HG02623 (cell line): ENCODE measurements at regions not wholly inside any gene's neighbourhood (a gene's known extent, or its start where the extent isn't known, plus 50 kb on each side); places are given as distances from the start of the nearest gene placed in this dataset.
"Not testable (repeated sequence)": the region's sequence is repeated elsewhere in the genome, so short reads cannot be mapped to it uniquely, and the experiment has no call there.

ENCODE experiments used
- ATAC-seq: cut with Tn5 transposase; IDR thresholded peaks from one replicate; pipeline ENCODE4 v1.9.1; 2021; ENCODE audit warnings: moderate library complexity; ENCODE audit not compliant: unreplicated experiment

- no peak for ATAC-seq
These were observed 400.2 kb upstream of the MYT1L start for GRCh38 chr2:2731101-2731815.

GRCh38 chr2:2730301-2730833 is 399.3 kb upstream of the MYT1L start:
- no peak for ATAC-seq

DNA sequence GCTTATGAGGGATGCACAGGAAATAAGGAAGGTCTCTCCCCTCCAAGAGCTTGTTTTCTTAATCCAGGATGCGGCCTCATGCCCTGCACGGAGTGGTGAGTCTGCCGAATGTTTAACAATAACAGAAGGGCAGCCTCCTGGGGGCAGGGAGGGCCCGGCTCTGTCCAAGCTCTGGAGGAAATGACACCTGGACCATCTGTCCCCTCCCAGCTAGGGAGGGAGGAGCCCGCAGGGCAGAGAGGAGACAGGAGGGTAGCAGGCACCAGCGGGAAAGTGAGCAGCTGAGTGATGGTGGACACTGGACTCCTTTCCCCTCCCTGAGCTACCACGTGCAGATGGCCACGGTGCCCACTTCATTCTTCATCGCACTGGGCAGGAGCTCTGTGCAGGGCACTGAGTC is 398.2 kb upstream of the MYT1L start:
- ATAC-seq = no peak

DNA sequence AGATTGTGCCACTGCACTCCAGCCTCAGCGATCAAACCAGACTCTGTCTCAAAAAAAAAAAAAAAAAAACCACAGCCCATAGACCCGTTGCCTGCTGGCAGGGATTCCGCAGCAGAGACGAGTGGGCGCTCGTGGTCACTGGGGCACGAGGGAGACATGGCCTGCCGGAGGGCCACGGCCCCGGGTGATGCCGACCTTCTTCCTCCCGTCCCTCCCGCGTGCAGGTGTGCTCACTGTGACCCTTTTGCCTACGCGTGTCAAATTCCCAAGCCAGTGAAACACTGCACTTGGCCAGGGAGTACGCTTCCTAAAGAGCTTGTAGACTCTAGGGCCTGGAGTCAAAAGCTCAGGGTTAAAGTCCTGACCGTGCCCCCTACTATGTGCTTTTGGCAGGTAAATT is 397.6 kb upstream of the MYT1L start:
- ATAC-seq = no peak

DNA sequence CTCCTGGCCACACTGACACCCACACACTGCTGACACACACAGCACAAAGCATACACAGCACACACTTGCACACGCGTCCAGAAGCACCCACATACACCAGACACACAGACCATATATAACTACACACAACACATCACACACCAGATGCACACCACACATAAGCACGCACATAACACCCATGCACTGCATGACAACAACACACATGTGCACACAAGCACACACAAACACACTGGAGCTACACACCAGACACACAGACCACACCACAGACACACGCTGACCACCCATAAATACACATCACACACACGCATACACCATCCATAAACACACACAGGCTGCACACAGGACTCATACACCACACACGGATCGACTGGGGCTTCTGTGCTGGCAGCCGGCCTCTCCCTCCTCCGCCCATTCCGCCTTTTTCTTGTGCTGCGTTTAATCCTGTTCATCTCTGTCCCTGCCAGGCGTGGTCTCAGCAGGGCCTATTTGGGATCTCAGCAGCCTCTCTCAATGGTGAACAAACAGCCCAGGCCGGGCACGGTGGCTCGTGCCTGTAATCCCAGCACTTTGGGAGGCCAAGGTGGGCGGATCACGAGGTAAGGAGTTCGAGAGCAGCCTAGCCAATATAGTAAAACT is 396.9 kb upstream of the MYT1L start:
- no peak for ATAC-seq

DNA sequence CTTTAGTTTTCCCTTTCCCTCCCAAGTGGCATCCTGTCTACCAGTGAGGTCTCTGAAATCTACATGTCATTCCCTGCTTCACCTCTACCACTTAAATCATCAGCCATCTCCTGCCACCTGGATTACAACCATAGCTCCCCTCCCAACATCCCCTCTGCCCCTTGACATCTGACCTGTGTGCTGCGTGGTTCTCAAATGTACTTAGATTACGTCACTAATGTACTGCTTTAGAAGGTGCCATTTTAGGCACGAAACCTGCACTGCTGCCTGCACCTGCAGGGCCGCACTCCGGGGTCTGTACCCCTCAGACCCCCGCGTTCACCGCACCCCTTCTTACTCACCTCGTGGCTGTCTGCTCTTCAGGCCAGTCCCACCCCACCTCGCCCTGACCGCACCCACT is 395.1 kb upstream of the MYT1L start:
- ATAC-seq = no peak

GRCh38 chr2:2723064-2723463 is 392.0 kb upstream of the MYT1L start:
- no peak for ATAC-seq

GRCh38 chr2:2721296-2721835 is 390.3 kb upstream of the MYT1L start:
- no peak for ATAC-seq

DNA sequence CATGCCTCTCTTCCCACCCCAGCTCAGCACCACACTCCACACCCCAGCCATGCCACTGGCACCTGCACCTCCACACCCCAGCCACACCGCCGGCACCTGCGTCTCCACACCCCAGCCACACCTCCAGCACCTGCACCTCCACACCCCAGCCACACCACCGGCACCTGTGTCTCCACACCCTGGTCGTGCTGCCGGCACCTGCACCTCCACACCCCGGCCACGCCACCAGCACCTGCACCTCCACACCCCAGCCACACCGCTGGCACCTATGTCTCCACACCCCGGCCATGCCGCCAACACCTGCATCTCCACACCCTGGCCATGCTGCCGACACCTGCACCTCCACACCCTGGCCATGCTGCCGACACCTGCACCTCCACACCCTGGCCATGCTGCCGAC is 389.7 kb upstream of the MYT1L start:
- ATAC-seq = not testable (repeated sequence)

- ATAC-seq = no peak
These were observed 389.3 kb upstream of the MYT1L start for GRCh38 chr2:2720351-2720750.

DNA sequence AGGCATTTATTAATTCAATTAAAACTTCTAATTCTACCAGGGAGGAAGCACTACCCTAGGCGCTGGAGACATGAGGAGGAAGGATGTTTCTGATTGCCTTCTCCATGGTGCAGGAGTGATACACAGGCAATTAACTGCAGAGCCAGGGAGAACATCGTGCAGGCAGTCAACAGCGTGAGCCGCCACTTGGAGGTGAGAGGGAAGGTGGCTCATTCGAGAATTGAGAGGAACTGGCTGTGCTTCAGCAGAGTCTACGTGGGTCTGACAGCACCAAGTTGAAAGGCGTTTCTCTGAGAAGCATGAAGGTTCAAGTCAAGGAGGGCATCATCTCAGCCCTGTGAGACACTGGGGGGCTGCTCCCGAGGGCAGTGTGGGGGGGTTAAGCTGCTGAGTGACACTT is 388.7 kb upstream of the MYT1L start:
- no peak for ATAC-seq

DNA sequence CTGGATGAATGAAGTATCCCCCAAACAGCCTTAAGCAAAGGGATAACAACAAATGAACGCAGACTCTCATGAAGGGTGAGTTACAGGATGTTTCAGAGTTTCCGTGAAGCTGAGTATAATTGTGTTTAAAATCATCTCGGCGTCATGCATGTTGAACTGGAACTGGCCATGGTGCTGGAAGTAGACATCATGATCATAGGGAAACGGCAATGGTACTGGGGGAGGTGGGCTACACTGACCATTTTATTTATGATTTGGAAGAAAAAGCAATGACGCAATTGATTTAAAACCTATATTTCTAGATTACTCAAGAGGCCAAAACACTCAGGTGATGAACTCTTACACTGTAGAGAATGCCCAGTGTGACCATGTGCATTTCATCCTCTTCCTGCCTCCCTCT is 387.9 kb upstream of the MYT1L start:
- ATAC-seq = no peak

- ATAC-seq = no peak
These were observed 386.3 kb upstream of the MYT1L start for GRCh38 chr2:2717406-2717805.

DNA sequence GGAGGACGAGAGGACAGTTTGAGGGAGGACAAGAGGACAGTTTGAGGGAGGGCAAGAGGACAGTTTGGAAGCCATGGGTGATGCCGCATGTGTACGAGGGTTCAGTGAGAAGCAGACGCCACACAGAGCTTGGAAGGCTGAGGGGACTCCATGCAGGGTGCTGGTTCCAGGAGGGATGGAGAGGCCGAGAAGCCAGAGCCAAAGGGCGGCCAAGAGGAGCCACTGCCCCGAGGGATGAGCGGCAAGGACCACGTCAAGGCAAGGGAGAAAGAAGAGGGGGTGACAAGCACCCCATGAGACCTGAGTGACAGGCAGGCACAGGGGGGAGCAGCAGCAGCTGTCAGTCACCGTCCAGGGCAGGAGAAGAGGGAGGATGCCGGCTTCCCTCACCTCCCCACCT is 385.7 kb upstream of the MYT1L start:
- ATAC-seq = no peak

- no peak for ATAC-seq
These were observed 384.2 kb upstream of the MYT1L start for GRCh38 chr2:2715036-2715818.

DNA sequence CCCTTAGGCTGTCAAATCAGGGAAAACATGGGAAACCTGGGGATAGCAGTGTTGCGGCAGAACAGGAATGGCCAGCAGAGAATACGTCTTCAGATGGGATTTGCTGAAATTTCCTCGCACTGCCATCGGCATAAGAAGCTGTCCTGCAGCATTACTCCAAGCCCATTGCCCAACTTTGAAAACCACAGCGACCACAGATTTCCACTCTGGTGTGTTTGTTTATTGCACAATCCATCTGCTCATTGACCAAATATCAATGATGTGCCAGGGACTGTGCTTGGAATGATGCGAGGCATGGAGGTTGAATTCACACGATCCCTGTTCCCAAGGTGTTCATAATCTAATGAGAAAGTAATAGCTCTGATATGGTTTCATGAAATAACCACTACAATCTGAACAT is 383.3 kb upstream of the MYT1L start:
- ATAC-seq = no peak

- ATAC-seq = no peak
These were observed 378.3 kb upstream of the MYT1L start for GRCh38 chr2:2709431-2709770.

DNA sequence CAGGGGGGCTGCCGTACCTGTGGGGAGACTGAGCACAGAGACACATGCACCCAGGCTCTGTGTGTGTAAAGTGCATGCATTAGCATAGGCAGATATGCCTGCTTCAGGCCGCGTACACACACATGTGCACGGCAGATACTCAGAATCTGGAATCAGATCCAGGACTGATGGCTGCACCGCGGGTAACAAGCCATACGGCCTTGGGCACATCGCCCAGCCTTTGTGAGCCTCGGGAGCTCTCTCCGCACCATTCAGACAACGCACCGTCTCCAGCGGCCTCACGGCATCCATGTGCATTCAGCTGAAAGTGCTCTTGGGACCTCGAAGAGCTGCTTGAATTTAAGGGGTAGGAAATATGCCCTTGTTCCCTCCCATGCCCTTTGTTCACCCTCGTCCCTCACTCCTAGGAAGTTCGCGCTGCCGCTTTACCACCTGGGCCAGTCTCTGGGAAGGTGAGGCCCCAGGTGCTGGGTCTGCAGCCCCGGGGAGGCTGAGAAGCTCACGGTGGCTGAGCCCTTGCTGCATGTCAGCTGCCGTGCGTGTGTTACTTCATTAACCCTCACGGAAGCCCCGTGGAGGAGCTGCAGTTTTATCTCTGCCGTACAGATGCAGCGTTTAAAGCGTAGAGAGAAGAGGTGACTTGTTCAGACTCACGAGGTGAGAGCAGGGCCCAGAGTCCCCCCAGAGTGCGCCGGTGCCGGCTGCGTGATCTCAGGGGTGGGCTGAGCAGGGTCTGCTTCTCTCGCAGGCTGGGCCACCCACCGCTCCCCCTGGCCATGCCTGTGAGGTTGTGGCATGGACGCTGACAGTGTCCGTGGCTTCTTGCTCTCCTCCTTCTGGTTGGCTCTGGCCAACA is 377.7 kb upstream of the MYT1L start:
- no peak for ATAC-seq

GRCh38 chr2:2707206-2707991 is 376.3 kb upstream of the MYT1L start:
- ATAC-seq = no peak

DNA sequence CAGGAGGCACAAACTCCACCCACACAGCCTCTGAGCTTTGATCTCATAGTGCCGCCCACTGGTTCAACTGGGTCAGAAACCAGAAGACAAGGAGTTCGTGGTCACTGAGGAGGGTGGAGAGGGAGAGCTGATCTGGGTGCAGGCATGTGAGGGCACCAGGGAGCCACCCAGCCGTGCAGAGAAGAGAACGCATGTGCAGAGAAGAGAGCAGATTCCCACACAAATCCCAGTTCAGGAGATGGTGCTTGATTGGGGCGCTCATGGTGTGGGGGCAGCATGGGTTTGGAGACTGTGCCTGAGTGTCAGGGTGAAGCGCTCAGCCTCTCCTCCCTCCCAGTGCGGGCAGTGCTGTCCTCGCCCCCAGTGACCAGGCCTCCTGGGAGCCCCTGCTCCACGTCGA is 375.2 kb upstream of the MYT1L start:
- no peak for ATAC-seq
